NT2/D1 (cell line): ENCODE measurements at regions not wholly inside any gene's neighbourhood (a gene's known extent, or its start where the extent isn't known, plus 50 kb on each side); places are given as distances from the start of the nearest gene placed in this dataset.

Experiments used
- YY1 ChIP-seq: IDR thresholded peaks from 2 replicates; pipeline ENCODE4 v1.6.1; 2011; ENCODE audit not compliant: insufficient read length, insufficient read depth
- ZNF274 ChIP-seq: IDR thresholded peaks from 2 replicates; pipeline ENCODE4 v1.6.1; 2011; ENCODE audit warnings: mild to moderate bottlenecking, low read depth, low read length

DNA sequence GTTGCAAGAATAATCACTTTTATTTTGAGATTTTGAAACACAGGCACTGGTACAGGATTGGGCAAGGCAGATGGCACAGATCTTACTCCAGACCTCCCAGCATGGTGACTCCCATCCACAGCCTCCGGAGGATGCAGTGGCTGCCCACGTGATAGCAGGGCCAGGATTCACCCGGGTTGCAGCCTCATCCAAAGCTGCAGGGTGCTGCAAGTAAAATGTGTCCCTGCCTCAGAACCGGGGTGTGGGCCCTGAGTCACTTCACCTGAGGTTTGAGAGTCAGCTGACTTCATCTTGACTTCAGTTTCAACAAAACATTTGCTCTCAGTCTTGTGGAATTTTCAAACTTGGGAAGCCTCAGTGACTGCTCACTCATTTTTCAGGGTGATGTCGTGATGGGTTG lies 201.9 kb downstream of the FGF9 start:
- TF ChIP-seq ZNF274 (no peak), YY1 (no peak)
